ENCODE measurements at regions not wholly inside any gene's neighbourhood (a gene's known extent, or its start where the extent isn't known, plus 50 kb on each side); places are given as distances from the start of the nearest gene placed in this dataset.

- Histone ChIP-seq H3K36me3 (no peaks in the 10 kb centered on the region), H3K4me3 (no peak overlapping the region), H3K27me3 (replicated peaks in 1 of 7) (no peaks in the 10 kb centered on the region), H3K9me3 (no peaks in the 10 kb centered on the region), H3K4me1 (peaks cover 0 to 6% (median 0%) of the 10 kb centered on the region in 6 donors), H3K27ac (no peak overlapping the region)
- 82 to 90% (median 87%) methylated on average over 5 of the region's 5 CpGs for WGBS, 5 donors
- intact Hi-C loops (cut with DNase I; ENCODE audit: low total_unique reads) = no loop called here
- no peak for TF ChIP-seq POLR2AphosphoS5 (IDR thresholded peaks at IDR 0.05)
- TF ChIP-seq, protein P1, sequence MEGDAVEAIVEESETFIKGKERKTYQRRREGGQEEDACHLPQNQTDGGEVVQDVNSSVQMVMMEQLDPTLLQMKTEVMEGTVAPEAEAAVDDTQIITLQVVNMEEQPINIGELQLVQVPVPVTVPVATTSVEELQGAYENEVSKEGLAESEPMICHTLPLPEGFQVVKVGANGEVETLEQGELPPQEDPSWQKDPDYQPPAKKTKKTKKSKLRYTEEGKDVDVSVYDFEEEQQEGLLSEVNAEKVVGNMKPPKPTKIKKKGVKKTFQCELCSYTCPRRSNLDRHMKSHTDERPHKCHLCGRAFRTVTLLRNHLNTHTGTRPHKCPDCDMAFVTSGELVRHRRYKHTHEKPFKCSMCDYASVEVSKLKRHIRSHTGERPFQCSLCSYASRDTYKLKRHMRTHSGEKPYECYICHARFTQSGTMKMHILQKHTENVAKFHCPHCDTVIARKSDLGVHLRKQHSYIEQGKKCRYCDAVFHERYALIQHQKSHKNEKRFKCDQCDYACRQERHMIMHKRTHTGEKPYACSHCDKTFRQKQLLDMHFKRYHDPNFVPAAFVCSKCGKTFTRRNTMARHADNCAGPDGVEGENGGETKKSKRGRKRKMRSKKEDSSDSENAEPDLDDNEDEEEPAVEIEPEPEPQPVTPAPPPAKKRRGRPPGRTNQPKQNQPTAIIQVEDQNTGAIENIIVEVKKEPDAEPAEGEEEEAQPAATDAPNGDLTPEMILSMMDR (IDR thresholded peaks at IDR 0.05 in 8 of 11, conservative IDR thresholded peaks at IDR 0.05 in 3 of 11) = no peak
- no peak for DNase-seq
These were observed 159.5 kb upstream of the POU2AF2 start for GRCh38 chr11:111086058-111086457.

- no peak for DNase-seq
- no peaks in the 10 kb centered on the region for H3K36me3 ChIP-seq
- no peak overlapping the region for H3K27ac ChIP-seq
- no peak overlapping the region for H3K4me3 ChIP-seq
- TF ChIP-seq POLR2A (IDR thresholded peaks at IDR 0.05) (no peak), POLR2AphosphoS5 (IDR thresholded peaks at IDR 0.05) (no peak)
- TF ChIP-seq, protein P1 (IDR thresholded peaks at IDR 0.05 in 8 of 11, conservative IDR thresholded peaks at IDR 0.05 in 3 of 11) = no peak
- no peaks in the 10 kb centered on the region for H3K9me3 ChIP-seq
- 69 to 97% (median 82%) methylated on average over 5 of the region's 5 CpGs for WGBS, 5 donors
- H3K4me1 ChIP-seq = no peaks in the 10 kb centered on the region
- intact Hi-C loops (cut with DNase I; ENCODE audit: low total_unique reads) = no loop called here
- H3K27me3 ChIP-seq (replicated peaks in 1 of 7) = no peaks in the 10 kb centered on the region
These were observed 162.9 kb upstream of the POU2AF2 start for GRCh38 chr11:111082664-111083063.

- WGBS, 5 donors = 87 to 96% (median 91%) methylated on average over 3 of the region's 3 CpGs
These were observed 164.5 kb upstream of the POU2AF2 start for GRCh38 chr11:111081021-111081511.

GRCh38 chr11:111077530-111078322, 167.8 kb upstream of the POU2AF2 start:
- Histone ChIP-seq H3K4me3 (no peak overlapping the region), H3K27me3 (replicated peaks in 1 of 7) (no peaks in the 10 kb centered on the region), H3K4me1 (no peaks in the 10 kb centered on the region), H3K36me3 (no peaks in the 10 kb centered on the region), H3K9me3 (no peaks in the 10 kb centered on the region), H3K27ac (no peak overlapping the region)
- no peak for DNase-seq
- 85 to 93% (median 87%) methylated on average over 3 of the region's 3 CpGs for WGBS, 5 donors
- intact Hi-C loops (cut with DNase I; ENCODE audit: low total_unique reads) = no loop called here
- TF ChIP-seq, protein P1 (IDR thresholded peaks at IDR 0.05 in 8 of 11, conservative IDR thresholded peaks at IDR 0.05 in 3 of 11) = no peak
- no peak for TF ChIP-seq POLR2A (IDR thresholded peaks at IDR 0.05)
- no peak for TF ChIP-seq POLR2AphosphoS5 (IDR thresholded peaks at IDR 0.05)

More at GRCh38 chr11:111081021-111081511, 164.5 kb upstream of the POU2AF2 start:
- H3K9me3 ChIP-seq = no peaks in the 10 kb centered on the region
- no peak for DNase-seq
- intact Hi-C loops (cut with DNase I; ENCODE audit: low total_unique reads) = no loop called here
- H3K4me1 ChIP-seq = no peaks in the 10 kb centered on the region
- H3K27me3 ChIP-seq (replicated peaks in 1 of 7) = no peaks in the 10 kb centered on the region
- H3K36me3 ChIP-seq = no peaks in the 10 kb centered on the region
- H3K27ac ChIP-seq = no peak overlapping the region
- TF ChIP-seq, protein P1 (IDR thresholded peaks at IDR 0.05 in 8 of 11, conservative IDR thresholded peaks at IDR 0.05 in 3 of 11) = no peak
- TF ChIP-seq POLR2A (IDR thresholded peaks at IDR 0.05) (no peak), POLR2AphosphoS5 (IDR thresholded peaks at IDR 0.05) (no peak)
- H3K4me3 ChIP-seq = no peak overlapping the region

Data from spleen (tissue), 11 donors.